ENCODE measurements at regions not wholly inside any gene's neighbourhood (a gene's known extent, or its start where the extent isn't known, plus 50 kb on each side); places are given as distances from the start of the nearest gene placed in this dataset.
A peak's percentile ranks its signal among the peaks of the same experiment; 100 is the strongest.
"Not testable (repeated sequence)": the region's sequence is repeated elsewhere in the genome, so short reads cannot be mapped to it uniquely, and the experiment has no call there.

- not testable (repeated sequence) for DNase-seq
These were observed 281.7 kb downstream of the ANAPC1 start for GRCh38 chr2:111602259-111602658.

GRCh38 chr2:111605798-111606197 is 278.2 kb downstream of the ANAPC1 start:
- not testable (repeated sequence) for DNase-seq

GRCh38 chr2:111606632-111607031 is 277.4 kb downstream of the ANAPC1 start:
- DNase-seq = not testable (repeated sequence)

- DNase-seq = not testable (repeated sequence)
These were observed 274.7 kb downstream of the ANAPC1 start for GRCh38 chr2:111609146-111609844.

- DNase-seq = not testable (repeated sequence)
These were observed 274.0 kb downstream of the ANAPC1 start for GRCh38 chr2:111610035-111610434.

- DNase-seq = no peak
These were observed 267.3 kb downstream of the ANAPC1 start for GRCh38 chr2:111616651-111617218.

GRCh38 chr2:111617299-111618225 is 266.4 kb downstream of the ANAPC1 start:
- DNase-seq = no peak

GRCh38 chr2:111618226-111618977 is 265.6 kb downstream of the ANAPC1 start:
- no peak for DNase-seq

GRCh38 chr2:111618978-111619902 is 264.8 kb downstream of the ANAPC1 start:
- peak in 1 of 2 donors; percentile 41 for DNase-seq

- no peak for DNase-seq
These were observed 263.7 kb downstream of the ANAPC1 start for GRCh38 chr2:111620281-111620680.

GRCh38 chr2:111622859-111623258 is 261.1 kb downstream of the ANAPC1 start:
- no peak for DNase-seq

GRCh38 chr2:111623380-111623779 is 260.6 kb downstream of the ANAPC1 start:
- DNase-seq = no peak

GRCh38 chr2:111624411-111625156 is 259.4 kb downstream of the ANAPC1 start:
- DNase-seq = no peak

- not testable (repeated sequence) for DNase-seq
These were observed 258.8 kb downstream of the ANAPC1 start for GRCh38 chr2:111625157-111625537.

- no peak for DNase-seq
These were observed 257.7 kb downstream of the ANAPC1 start for GRCh38 chr2:111626037-111626864.

- no peak for DNase-seq
These were observed 257.2 kb downstream of the ANAPC1 start for GRCh38 chr2:111626865-111627163.

GRCh38 chr2:111627256-111627655 is 256.7 kb downstream of the ANAPC1 start:
- DNase-seq = no peak

- DNase-seq = no peak
These were observed 255.8 kb downstream of the ANAPC1 start for GRCh38 chr2:111628221-111628620.

- DNase-seq = no peak
These were observed 254.0 kb downstream of the ANAPC1 start for GRCh38 chr2:111629983-111630382.

- DNase-seq = peak; percentile 25 to 43
These were observed 251.3 kb downstream of the ANAPC1 start for GRCh38 chr2:111632661-111633060.

Data from CD4-positive, alpha-beta T cell treated with Interleukin-4 for 1 hour (primary cell).